Suprapubic skin (tissue), 4 donors: ENCODE measurements at regions not wholly inside any gene's neighbourhood (a gene's known extent, or its start where the extent isn't known, plus 50 kb on each side); places are given as distances from the start of the nearest gene placed in this dataset.

Experiments used
- DNase-seq, 2 donors: peaks; one replicate each; pipeline ENCODE4 v3.0.0-alpha.2; 2019; ENCODE audit warnings: low spot score in 2 of 2
- H3K27ac ChIP-seq: fragments of 200-600 bp; sonication (generic); one replicate; pipeline ENCODE4 v1.5.1; 2019
- H3K27me3 ChIP-seq: fragments of 200-600 bp; sonication (generic); one replicate; pipeline ENCODE4 v1.5.1; 2019
- H3K36me3 ChIP-seq: fragments of 200-600 bp; sonication (generic); one replicate; pipeline ENCODE4 v1.5.1; 2019
- H3K4me1 ChIP-seq: fragments of 200-600 bp; sonication (generic); one replicate; pipeline ENCODE4 v1.5.1; 2019
- H3K4me3 ChIP-seq: fragments of 200-600 bp; sonication (generic); one replicate; pipeline ENCODE4 v1.5.1; 2019; ENCODE audit warnings: mild to moderate bottlenecking
- H3K9me3 ChIP-seq: fragments of 200-600 bp; sonication (generic); one replicate; pipeline ENCODE4 v1.5.1; 2019
- EP300 ChIP-seq: sonication (generic); formaldehyde crosslinking; IDR thresholded peaks from one replicate; pipeline ENCODE4 v1.6.1; 2017; ENCODE audit warnings: antibody characterized with exemption
- POLR2A ChIP-seq, 2 donors: fragments of 450-650 bp; IDR thresholded peaks; one replicate each; pipeline ENCODE4 v1.6.1; 2017; ENCODE audit warnings: antibody characterized with exemption in 2 of 2, mild to moderate bottlenecking in 2 of 2, moderate library complexity in 2 of 2
- POLR2AphosphoS5 ChIP-seq, 3 donors: sonication (generic); formaldehyde crosslinking; IDR thresholded peaks; one replicate each; pipeline ENCODE4 v1.6.1; 2017; ENCODE audit warnings: antibody characterized with exemption in 3 of 3
- WGBS: methylation state at CpG from one replicate; pipeline ENCODE4 v1.1.5; 2018; 5-methylcytosine and 5-hydroxymethylcytosine counted together
- TF ChIP-seq, protein P1 (sequence below), 2 donors: fragments of 200-600 bp in 1 of 2; fragments of 450-650 bp in 1 of 2; sonication (generic) in 1 of 2; IDR thresholded peaks; one replicate each; pipeline ENCODE4 v1.5.1; 2016 to 2019; ENCODE audit warnings: antibody characterized with exemption in 2 of 2, mild to moderate bottlenecking in 1 of 2, moderate library complexity in 1 of 2

GRCh38 chr6:132929141-132929540 lies 114.8 kb downstream of the RPS12 start:
- H3K4me3 ChIP-seq = no peak overlapping the region
- DNase-seq = no peak
- no peaks in the 10 kb centered on the region for H3K9me3 ChIP-seq
- WGBS = 62% methylated on average over 4 of the region's 4 CpGs
- H3K27ac ChIP-seq = no peak overlapping the region
- no peaks in the 10 kb centered on the region for H3K36me3 ChIP-seq
- H3K27me3 ChIP-seq = peaks cover 4% of the 10 kb centered on the region
- TF ChIP-seq, protein P1, sequence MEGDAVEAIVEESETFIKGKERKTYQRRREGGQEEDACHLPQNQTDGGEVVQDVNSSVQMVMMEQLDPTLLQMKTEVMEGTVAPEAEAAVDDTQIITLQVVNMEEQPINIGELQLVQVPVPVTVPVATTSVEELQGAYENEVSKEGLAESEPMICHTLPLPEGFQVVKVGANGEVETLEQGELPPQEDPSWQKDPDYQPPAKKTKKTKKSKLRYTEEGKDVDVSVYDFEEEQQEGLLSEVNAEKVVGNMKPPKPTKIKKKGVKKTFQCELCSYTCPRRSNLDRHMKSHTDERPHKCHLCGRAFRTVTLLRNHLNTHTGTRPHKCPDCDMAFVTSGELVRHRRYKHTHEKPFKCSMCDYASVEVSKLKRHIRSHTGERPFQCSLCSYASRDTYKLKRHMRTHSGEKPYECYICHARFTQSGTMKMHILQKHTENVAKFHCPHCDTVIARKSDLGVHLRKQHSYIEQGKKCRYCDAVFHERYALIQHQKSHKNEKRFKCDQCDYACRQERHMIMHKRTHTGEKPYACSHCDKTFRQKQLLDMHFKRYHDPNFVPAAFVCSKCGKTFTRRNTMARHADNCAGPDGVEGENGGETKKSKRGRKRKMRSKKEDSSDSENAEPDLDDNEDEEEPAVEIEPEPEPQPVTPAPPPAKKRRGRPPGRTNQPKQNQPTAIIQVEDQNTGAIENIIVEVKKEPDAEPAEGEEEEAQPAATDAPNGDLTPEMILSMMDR (IDR thresholded peaks at IDR 0.05) = no peak
- TF ChIP-seq POLR2AphosphoS5 (IDR thresholded peaks at IDR 0.05) = no peak
- TF ChIP-seq EP300 = no peak
- no peak for TF ChIP-seq POLR2A (IDR thresholded peaks at IDR 0.05)
- H3K4me1 ChIP-seq = no peaks in the 10 kb centered on the region

- no peaks in the 10 kb centered on the region for H3K36me3 ChIP-seq
- no peaks in the 10 kb centered on the region for H3K4me1 ChIP-seq
- WGBS = 85% methylated on average over 6 of the region's 6 CpGs
- H3K27ac ChIP-seq = no peak overlapping the region
- DNase-seq = no peak
- no peaks in the 10 kb centered on the region for H3K9me3 ChIP-seq
- no peak for TF ChIP-seq EP300
- TF ChIP-seq, protein P1 (IDR thresholded peaks at IDR 0.05) = no peak
- TF ChIP-seq POLR2A (IDR thresholded peaks at IDR 0.05) = no peak
- TF ChIP-seq POLR2AphosphoS5 (IDR thresholded peaks at IDR 0.05) = no peak
- no peak overlapping the region for H3K4me3 ChIP-seq
- H3K27me3 ChIP-seq = peaks cover 4% of the 10 kb centered on the region
Measured at GRCh38 chr6:132931313-132931712, 116.9 kb downstream of the RPS12 start.

DNA sequence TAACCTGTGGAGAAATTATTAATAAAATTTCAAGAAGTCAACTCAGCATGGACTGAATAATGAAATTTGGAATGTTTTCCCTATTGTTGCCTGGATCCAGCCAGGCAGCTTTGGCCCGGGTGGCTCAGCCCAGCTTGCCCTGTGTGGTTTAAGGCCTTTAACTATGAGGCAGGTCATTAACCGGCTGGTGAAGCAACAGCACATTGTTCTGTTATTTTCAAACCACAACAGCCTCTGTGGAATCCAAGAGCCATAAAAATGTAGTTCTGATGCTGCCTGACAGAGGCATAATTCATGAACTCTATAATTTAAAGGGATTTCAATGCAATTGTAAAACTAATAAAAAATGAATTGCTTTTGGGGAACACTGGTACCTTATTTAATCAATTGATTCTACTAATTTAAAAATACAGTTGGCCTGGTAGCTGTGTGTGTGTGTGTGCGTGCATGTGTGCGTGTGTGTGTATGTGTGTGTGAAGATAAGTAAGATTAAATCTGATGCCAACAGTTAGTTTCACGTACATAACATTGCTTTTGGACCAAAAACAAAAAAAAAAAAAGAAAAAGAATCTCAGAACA lies 117.7 kb downstream of the RPS12 start:
- 58% methylated on average over 5 of the region's 5 CpGs for WGBS
- no peak overlapping the region for H3K27ac ChIP-seq
- no peak for DNase-seq

GRCh38 chr6:132932588-132932987 lies 118.2 kb downstream of the RPS12 start:
- TF ChIP-seq, protein P1 (IDR thresholded peaks at IDR 0.05) = no peak
- TF ChIP-seq EP300 (no peak), POLR2A (IDR thresholded peaks at IDR 0.05) (no peak), POLR2AphosphoS5 (IDR thresholded peaks at IDR 0.05) (no peak)
- WGBS = 81% methylated on average over 7 of the region's 9 CpGs
- Histone ChIP-seq H3K36me3 (no peaks in the 10 kb centered on the region), H3K4me3 (no peak overlapping the region), H3K9me3 (no peaks in the 10 kb centered on the region), H3K4me1 (no peaks in the 10 kb centered on the region), H3K27me3 (peaks cover 4% of the 10 kb centered on the region), H3K27ac (no peak overlapping the region)
- no peak for DNase-seq

More for the DNA sequence above, 117.7 kb downstream of the RPS12 start:
- Histone ChIP-seq H3K9me3 (no peaks in the 10 kb centered on the region), H3K4me1 (no peaks in the 10 kb centered on the region), H3K27me3 (peaks cover 4% of the 10 kb centered on the region), H3K36me3 (no peaks in the 10 kb centered on the region), H3K4me3 (no peak overlapping the region)
- no peak for TF ChIP-seq POLR2AphosphoS5 (IDR thresholded peaks at IDR 0.05)
- no peak for TF ChIP-seq EP300
- TF ChIP-seq, protein P1 (IDR thresholded peaks at IDR 0.05) = no peak
- no peak for TF ChIP-seq POLR2A (IDR thresholded peaks at IDR 0.05)

GRCh38 chr6:132933090-132933489 lies 118.7 kb downstream of the RPS12 start:
- Histone ChIP-seq H3K4me3 (no peak overlapping the region), H3K9me3 (no peaks in the 10 kb centered on the region), H3K4me1 (no peaks in the 10 kb centered on the region), H3K27ac (no peak overlapping the region), H3K36me3 (no peaks in the 10 kb centered on the region), H3K27me3 (peaks cover 4% of the 10 kb centered on the region)
- TF ChIP-seq POLR2A (IDR thresholded peaks at IDR 0.05) = no peak
- no peak for TF ChIP-seq POLR2AphosphoS5 (IDR thresholded peaks at IDR 0.05)
- TF ChIP-seq, protein P1 (IDR thresholded peaks at IDR 0.05) = no peak
- TF ChIP-seq EP300 = no peak
- WGBS = 57% methylated on average over 8 of the region's 8 CpGs
- no peak for DNase-seq
